HG03135 (cell line): ENCODE measurements at regions not wholly inside any gene's neighbourhood (a gene's known extent, or its start where the extent isn't known, plus 50 kb on each side); places are given as distances from the start of the nearest gene placed in this dataset.

Experiments
- ATAC-seq: cut with Tn5 transposase; IDR thresholded peaks from one replicate; pipeline ENCODE4 v1.9.1; 2021; ENCODE audit warnings: mild to moderate bottlenecking, moderate library complexity; ENCODE audit not compliant: unreplicated experiment

DNA sequence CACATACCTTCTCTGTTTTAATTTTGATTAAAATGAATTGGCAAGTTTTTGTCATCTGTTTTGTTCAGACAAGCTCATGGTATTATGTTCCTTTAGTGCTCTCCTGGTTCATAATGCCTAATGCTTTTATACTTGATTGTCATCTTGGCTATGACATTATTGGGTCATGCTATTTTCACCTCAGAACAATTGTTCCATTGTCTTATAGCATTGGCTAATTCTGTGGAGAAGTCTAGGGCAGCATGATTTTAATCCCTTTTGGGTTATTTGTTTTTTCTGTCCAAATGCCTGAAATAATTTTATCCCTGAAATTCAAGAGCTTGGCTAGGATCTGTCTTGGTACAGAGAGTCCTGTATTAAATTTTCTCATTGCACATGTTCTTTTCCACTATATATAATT lies 83.8 kb upstream of the CCDC85A start:
- ATAC-seq: no peak

DNA sequence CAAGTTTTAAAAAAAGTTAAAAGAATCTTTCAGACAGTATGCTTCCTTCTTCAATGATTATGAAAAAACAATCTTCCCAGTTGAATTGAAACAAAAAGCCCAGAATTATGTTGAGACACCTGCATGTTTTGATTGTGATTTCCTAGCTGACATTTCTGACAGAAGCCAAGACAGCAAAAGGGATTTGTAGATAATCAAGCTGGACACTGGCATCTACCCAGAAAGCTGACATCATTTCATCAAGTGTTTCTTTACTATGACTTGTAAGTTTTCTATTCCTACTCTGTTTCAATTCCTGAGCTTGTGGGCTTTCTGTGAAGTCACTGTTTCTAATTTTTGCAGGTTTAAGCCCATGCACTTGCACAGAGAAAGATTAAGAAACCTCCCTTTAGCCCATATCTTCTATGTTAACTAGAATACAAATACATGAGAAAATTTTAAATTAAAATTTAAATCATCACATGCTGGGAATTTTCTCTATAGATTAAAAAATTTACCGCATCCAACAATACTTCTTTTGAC lies 82.9 kb upstream of the CCDC85A start:
- no peak for ATAC-seq

DNA sequence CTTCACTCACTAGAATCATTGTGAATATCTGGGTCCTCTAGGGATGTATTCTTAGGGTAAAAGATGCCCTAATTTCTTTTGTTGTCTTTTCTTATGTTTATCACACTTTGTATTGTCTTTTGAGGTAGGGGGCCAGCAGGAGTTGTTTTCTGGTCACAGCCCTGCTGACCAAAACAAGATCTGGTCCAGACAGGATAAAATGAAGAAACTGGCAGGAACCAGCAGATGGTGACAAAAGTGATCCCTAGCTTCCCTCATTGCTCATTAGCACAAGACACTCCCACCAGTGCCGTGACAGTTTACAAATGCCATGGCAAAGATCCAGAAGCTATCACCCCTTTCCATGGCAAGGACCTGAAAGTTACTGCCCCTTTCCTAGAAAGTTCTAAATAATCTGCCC lies 81.7 kb upstream of the CCDC85A start:
- no peak for ATAC-seq

DNA sequence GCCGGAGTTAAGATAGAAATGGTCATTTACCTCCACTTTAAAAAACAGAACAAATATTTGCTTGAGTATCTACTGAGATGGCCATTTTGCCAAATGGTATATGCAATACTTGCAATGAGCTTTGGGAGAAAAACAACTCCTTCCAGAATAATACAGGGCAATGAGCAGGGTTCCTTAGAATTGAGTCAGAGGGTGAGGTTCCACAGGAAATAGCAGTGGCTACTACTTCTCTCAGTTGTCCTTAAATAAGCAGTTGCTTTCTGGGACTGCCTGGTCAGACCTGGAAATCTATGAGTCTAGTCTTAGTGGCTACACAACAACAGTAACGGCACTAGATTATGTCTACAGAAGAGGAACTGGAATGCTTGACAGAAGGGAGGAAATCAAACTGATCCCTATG lies 80.9 kb upstream of the CCDC85A start:
- no peak for ATAC-seq

DNA sequence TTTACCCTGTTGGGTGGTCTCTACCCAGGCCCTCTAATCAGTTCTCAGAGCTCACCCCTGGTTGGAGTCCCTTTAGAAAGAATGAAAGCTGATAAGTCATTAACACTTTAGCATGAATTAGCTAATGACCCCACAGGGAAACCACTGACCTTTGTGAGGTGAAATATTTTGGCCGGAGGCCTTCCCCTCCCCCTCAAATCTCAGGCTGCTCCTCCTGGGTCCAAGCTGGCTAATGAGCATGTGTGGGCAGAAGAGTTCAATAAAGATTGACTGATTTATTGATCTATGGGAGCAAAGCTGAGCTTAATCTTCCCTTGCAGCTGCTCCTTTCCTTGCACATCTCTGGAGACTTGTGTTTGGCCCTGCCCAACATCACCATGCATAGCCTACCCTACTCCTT lies 78.8 kb upstream of the CCDC85A start:
- no peak for ATAC-seq

DNA sequence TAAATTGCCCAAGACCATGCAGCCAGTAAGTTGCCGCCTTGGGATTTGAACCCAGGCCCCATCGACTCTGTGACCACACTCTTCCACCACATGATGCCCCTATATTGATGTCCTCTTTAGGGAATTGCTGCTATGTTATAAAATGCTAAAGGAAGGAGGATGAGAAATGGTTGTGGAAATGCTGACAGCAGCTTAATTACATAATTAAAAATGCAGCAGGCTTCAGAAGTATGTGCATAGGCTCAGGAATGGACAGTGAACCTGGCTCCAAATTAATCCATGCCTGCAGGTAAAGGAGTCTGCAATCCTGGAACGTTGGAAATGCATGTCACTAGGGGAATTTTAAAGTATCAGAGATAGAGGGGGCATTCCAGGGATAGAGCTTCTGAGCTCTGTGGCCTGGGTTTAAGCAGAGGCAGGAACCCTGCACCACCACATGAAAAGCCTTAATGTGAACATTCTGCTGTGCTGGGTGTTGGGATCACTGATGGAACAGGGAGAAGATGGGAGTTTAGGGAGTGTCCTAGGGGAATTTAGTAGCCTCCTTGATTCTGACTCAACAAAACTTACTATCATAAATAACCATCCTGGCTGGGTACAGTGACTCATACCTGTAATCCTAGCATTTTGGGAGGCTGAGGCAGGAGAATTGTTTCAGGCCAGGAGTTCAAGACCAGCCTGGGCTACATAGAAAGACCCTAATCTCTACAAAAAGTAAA lies 76.1 kb upstream of the CCDC85A start:
- no peak for ATAC-seq

DNA sequence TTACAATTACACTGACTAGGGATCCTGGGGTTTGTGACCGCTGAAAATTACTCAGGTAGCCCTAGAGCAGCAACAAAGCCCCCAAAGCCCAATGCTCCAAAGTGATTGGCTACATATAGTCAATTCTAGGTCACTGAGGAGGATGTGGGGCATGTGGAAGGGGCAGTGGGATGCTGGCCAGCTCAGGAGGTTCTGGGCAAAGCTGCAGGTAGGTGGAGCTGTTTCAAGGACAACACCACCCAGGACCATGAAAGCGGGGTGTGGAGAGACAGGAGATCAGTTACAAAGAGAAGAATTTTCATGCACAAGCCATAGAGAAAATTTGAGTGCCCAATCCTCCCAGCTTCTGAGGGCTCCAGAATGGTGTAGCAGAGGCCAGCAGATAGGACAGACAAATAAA lies 75.0 kb upstream of the CCDC85A start:
- no peak for ATAC-seq

DNA sequence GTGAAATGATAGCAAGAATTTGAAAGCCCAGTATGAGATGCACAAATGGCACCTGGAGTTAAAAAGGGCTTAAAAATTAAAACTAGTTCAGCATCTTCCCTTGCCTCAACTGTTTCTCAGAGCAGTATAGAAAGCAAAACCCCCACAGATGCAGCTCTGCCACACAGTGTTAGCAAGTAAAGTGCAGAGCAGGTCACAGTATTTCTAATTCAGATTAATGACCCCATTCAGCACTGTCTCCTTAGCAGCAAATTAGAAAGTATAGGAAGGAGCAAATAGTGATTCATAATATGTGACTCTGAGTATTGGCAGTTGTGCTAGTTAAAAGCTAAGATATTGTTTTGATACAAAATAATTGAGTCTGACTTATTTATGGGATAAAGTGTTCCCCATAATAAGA lies 73.8 kb upstream of the CCDC85A start:
- ATAC-seq: no peak

DNA sequence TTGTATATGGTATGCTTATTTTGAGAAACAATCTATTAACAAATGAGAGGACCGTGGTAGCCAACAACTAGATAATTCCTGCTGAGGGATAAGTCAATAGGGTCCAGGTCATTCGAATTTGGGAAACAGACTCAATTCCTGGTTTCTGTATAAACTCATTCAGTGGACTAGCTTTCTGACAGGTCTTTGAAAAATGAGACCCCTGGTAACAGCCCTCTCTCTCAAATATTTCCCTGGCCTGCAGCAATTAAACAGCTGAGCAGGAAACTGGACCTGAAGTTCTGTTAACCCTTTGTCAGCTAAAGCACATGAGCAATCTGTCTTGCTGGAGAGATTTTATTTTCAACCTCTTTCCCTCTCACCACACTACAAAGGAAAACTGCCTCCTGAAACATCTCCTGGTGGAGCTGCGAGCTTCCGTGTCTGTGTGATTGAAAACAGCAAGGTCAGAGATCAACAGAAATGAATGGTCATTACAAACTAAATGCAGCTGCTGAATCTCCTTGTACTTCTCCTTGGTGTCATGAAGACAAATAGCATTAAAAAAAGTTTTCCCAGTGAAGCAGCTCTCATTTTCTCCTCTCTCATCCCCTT lies 70.3 kb upstream of the CCDC85A start:
- no peak for ATAC-seq

DNA sequence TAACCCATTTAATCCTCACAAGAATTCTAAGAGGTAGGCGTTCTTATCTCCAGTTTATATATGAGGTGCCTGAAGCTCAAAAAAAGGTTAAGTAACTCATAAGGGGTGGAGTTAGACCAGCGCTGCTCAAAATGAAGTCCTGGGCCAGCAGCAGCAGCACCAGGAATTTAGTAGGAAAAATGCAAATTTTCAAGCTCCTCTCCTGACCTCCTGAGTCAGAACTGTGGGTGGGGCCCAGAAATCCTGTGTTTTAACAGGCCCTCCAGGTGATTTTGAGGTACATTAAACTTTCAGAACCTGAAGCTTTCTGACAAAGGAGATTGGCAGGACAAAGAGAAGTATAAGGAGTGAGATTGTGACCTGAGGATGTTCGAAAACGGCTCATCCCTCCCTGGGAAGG lies 66.0 kb upstream of the CCDC85A start:
- no peak for ATAC-seq

DNA sequence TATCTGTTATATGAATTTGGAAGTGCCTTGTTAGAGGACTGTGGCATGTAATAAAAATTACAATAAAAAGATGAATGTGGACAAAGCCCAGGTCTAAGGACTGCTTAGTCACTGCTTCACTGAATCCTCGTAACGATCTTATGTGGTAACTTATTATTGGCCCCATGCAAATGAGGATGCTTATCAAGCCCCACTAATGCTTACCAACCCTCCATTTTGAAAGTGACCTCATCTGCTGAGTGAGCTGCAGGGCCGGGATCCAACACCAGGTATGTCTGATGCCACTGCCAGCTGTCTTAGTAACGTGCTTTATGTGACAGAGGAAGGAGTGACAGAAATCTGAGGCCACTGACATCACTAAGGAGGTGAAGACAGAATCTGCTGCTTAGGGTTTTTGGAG lies 65.3 kb upstream of the CCDC85A start:
- ATAC-seq: no peak

DNA sequence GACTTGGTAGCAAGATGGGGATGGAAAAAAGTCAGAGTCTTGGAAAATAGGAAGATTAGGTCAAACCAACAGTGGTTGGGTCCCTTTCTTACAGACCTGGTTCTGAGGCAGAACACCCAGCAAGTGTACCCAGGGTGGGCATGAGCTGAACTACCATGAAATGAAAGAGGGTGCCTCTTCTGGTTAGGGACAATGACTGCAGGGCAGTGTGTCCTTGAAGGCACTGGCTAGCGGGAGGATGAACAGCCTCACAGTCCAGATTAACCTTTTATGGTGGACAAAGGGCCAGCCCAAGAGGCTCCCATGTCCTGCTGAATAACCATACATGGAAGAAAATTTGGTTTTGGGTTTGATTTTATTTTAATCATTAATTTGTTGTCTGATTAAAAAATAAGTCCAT lies 61.8 kb upstream of the CCDC85A start:
- ATAC-seq: no peak

DNA sequence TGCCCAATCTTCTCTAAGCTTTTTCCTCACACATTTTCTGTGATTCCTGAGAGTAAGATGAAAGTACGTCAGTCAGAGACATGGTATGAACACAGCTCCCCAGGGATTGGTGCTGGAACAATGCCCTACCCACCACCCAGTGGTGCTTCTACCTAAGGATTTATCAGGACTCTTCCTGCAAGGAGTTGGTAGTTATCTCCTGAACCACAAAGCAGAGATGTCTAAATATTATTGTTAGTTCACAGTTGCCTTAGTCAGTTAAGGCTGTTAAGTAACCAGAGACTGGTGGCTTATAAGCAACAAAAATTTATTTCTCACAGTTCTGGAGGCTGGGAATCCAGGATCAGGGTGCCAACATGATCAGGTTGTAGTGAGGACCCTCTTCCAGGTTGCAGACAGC lies 60.3 kb upstream of the CCDC85A start:
- ATAC-seq: no peak

DNA sequence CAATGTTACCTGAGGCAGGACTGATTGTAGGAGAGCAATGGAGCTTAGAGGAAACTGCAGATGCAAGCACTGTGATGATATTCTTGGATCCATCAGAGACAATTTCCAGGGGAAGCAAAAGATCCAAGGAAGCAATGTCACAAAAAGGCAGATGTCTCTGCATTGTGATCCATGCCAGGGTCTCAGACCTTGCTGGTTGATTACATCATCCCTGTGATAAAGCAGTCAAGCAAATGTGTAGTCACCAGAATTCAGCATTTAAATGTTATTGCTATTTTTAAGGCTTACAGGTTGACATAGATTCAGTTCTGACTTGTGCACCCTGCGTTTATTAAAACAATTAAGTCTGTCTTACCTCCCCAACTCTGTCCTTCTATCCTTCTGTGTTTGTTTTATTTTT lies 56.8 kb upstream of the CCDC85A start:
- ATAC-seq: no peak

DNA sequence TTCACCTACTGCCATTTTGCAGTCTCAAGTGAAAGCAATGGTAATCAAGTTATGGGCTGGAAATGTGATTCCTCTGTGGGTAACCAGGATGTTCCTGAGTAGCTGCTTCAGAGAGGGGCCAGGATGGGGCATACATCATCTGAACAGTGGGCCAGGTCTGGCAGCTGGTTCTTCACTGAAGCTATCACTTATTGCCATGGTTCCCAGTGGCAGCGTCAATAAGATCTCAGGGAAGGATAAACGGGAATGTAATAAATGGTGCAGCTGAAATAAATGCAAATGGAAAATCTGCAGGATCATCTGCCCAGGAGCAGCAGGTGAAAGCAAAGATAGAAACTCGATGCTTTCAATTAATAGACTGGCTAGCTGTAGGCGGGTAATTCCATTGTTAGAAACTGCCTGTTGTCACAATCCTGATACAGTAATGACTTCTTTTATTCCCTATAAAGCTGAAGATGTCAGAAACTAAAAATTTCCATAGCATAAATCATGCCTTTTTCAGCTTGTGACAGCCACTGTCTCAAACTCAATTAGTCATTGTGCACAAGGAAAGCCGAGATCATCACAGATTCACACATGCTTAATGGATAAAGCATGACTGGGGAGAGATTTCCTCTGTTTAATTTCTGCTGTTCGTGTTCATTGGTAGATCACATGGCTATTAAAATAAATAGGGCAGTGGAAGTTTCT lies 56.2 kb upstream of the CCDC85A start:
- no peak for ATAC-seq

DNA sequence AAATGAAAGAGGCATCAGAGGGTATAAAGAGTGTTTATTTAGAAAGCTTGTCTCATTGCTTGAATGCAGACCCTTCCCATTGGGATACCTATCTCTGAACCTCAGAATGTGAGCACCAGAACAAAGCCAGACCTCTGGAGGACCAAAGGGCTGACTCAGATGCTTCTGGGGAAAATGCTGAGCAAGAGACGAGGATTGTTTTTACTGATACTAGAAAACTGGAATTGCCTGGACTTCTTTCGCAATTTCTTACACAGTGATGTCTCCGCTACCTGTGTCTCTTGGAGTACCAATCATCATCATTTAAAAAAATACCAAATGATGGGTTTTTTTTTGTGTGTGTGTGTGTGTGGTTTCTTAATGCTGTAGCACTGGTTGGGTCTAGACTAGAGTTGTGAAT lies 55.6 kb upstream of the CCDC85A start:
- no peak for ATAC-seq

DNA sequence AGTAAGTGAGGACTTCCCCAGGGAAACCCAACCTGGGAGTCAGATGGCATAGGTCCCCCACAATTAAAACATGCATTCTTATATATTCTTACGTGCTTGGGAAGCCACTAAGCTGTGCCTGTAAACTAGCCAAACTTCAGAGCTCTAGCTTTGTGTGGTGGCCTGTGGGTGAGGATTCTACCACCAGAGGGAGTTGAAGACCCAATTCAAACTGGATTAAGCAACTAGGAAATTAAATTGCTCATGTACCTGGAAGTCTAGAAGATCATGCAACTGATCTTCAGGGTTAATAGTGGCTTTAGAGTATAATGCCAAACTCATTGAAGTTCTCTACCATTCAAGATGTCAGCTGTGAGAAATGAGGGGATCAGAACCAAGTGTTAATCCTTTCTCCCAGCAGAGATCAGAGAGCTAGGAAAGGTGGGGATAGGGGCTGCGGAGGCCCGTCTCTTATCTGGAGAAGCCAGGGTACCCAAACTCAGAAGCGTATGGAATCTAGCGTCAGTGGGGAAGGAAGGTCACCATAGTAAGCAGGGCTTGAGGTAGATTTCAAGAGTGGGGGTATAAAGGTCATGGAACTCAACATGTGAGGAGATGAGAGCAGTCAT lies 53.2 kb upstream of the CCDC85A start:
- no peak for ATAC-seq

DNA sequence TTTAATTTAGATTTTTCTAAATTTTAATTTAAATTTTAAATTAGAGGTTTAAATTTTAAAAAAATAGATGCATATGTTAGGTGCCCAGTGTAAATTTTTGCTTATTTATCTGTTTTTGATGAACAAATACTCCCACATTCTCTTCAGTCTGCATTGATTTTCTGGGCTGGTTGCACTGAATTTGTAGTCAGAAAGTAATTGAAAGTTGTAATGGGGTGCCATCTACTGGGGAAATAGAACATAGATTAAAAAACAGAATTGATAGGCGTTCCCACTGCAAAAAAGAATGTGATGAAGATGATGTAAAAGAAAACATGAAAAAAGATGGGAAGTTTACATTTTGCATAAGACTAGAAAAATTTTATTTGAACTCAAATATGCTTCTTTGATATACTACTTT lies 51.7 kb upstream of the CCDC85A start:
- no peak for ATAC-seq

DNA sequence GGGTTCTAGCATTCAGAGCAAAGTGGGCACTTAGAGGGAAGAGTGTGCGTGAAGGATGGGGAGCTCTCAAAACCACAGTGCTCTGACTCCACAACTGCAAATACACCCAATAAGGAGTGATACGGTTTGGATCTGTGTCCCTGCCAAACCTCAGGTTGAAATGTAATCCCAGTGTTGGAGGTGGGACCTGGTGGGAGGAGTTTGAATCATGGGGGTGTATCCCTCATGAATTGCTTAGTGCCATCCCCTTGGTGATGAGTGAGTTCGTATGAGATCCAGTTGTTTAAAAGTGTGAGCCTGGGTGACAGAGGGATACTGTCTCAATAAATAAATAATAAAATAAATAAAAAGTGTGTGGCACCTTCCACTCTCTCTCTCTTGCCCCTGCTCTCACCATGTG lies 50.3 kb upstream of the CCDC85A start:
- no peak for ATAC-seq

DNA sequence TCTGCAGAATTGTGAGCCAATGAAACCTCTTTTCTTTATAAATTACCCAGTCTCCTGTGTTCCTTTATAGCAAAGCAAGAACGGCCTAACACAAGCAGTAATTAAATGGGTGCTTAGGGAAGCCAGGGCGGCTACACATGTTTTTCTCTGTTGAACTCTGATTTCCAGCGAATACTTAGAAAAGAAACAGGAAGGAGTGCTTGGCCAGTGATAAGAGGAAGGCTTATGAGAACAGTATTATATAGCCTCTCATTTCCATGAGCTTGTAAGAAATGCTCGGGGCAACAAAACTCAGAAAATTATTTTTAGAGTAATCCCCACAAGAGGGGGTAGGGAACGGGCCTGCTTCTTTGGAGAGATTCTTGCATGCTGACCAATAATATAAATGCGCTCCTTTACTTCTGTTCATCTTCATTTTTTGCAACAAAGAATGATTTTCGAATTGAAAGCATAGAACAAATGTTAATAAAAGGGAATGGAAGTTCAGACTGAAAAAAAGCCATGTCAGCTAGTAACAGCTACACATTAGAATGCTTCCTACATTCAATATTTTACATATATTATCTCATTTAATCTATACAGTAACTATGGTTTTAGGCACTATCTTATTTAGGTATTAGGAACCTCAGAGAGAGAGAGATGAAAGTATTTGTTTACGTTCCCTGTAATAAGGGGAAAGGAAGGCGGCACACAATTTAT lies 49.7 kb upstream of the CCDC85A start:
- ATAC-seq: no peak
